ENCODE measurements at regions not wholly inside any gene's neighbourhood (a gene's known extent, or its start where the extent isn't known, plus 50 kb on each side); places are given as distances from the start of the nearest gene placed in this dataset.

GRCh38 chr10:71902351-71902750 lies 51.3 kb upstream of the PSAP start:
- POLR2A ChIA-PET: no interaction called here
- CTCF ChIA-PET: interaction anchor here (0.9 to 2.1 kb wide), 4 partner anchors 8 to 206 kb away, joined by 3 to 6 read pairs (median 4); no protein-coding TSS in a partner anchor
- DNase-seq (ENCODE audit: extremely low spot score): no peak
- TF ChIP-seq CTCF (IDR thresholded peaks at IDR 0.05; ENCODE audit: control extremely low read depth, extremely low read depth, low read depth, missing control alignments): no peak

Measured in GM10248 (cell line).